ENCODE measurements at regions not wholly inside any gene's neighbourhood (a gene's known extent, or its start where the extent isn't known, plus 50 kb on each side); places are given as distances from the start of the nearest gene placed in this dataset.
"Not testable (repeated sequence)": the region's sequence is repeated elsewhere in the genome, so short reads cannot be mapped to it uniquely, and the experiment has no call there.

DNA sequence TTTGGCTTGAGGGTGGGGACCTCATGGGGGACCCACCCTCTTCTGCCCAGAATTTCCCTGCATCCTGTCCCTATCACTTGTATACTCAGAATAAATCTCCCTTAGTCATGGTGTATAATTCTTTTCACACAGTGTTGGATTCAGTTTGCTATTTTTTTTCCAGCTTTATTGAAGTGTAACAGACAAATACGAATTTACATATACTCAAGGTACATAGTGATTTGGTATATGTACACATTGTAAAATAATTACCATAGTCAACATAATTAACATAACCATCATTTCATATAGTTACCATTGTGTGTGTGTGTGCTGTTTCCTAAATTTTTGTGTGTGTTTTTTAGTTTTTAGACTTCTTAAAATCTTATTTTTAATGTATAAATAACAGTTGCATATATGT lies 269.9 kb downstream of the CNTNAP3 start:
- not testable (repeated sequence) for H3K36me3 ChIP-seq (ENCODE audit: control insufficient read depth, insufficient read depth, low read length); H4K20me1 ChIP-seq (ENCODE audit: control insufficient read depth, extremely low read depth, insufficient read depth, low read length); H3K9ac ChIP-seq (ENCODE audit: insufficient read depth, low read length); H3K27me3 ChIP-seq (ENCODE audit: control insufficient read depth, insufficient read depth, low read length); H3K4me2 ChIP-seq (ENCODE audit: extremely low read depth, insufficient read depth, low read length); DNase-seq (ENCODE audit: low read depth in 2 of 2); H2AFZ ChIP-seq (ENCODE audit: low read length); H3K4me3 ChIP-seq (replicated peaks in 1 of 4; ENCODE audit: control extremely low read depth in 1 of 4, insufficient read depth in 1 of 4, low read depth in 3 of 4, low read length in 4 of 4); H3K9me3 ChIP-seq (ENCODE audit: control insufficient read depth, insufficient read depth, low read depth, low read length); H3K27ac ChIP-seq (ENCODE audit: insufficient read depth, low read length); H3K79me2 ChIP-seq (ENCODE audit: control insufficient read depth, insufficient read depth, low read length); H3K4me1 ChIP-seq (ENCODE audit: control insufficient read depth, extremely low read depth, insufficient read depth, low read length)

DNA sequence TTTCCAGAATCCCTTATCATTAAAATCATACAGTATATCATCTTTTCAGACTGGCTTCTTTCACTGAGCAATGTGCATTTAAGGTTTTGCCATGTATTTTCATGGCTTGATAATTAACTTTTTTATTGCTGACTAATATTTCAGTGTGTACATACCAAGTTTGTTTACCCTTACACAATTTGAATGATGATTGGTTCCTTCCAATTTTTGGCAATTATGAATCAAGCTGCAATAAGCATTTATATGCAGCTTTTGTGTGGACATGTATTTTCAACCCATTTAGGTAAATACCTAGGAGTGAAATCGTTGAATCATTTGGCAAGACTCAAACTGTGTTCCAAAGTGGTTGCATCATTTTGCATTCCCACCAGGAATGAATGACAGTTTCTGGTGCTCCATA lies 272.8 kb downstream of the CNTNAP3 start:
- H3K4me1 ChIP-seq (ENCODE audit: control insufficient read depth, extremely low read depth, insufficient read depth, low read length); H3K36me3 ChIP-seq (ENCODE audit: control insufficient read depth, insufficient read depth, low read length); H3K4me3 ChIP-seq (replicated peaks in 1 of 4; ENCODE audit: control extremely low read depth in 1 of 4, insufficient read depth in 1 of 4, low read depth in 3 of 4, low read length in 4 of 4); H3K79me2 ChIP-seq (ENCODE audit: control insufficient read depth, insufficient read depth, low read length); H4K20me1 ChIP-seq (ENCODE audit: control insufficient read depth, extremely low read depth, insufficient read depth, low read length); DNase-seq (ENCODE audit: low read depth in 2 of 2); H3K9me3 ChIP-seq (ENCODE audit: control insufficient read depth, insufficient read depth, low read depth, low read length); H3K4me2 ChIP-seq (ENCODE audit: extremely low read depth, insufficient read depth, low read length); H2AFZ ChIP-seq (ENCODE audit: low read length); H3K9ac ChIP-seq (ENCODE audit: insufficient read depth, low read length); H3K27me3 ChIP-seq (ENCODE audit: control insufficient read depth, insufficient read depth, low read length); H3K27ac ChIP-seq (ENCODE audit: insufficient read depth, low read length): not testable (repeated sequence)

DNA sequence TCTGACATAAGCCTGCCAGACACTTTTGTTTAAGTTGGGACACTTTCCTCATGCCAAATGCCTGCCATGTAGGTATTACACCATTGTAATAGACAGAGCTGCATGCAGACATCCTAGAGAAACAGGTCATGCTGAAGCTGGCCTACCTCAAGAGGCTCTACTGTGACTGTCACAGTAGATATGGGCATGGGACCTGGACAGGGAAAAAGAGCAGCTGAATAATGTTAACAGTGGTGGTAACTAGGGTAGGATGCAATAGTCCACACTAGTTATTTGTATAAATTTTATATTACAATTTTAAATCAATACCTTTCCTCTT lies 273.2 kb downstream of the CNTNAP3 start:
- not testable (repeated sequence) for H3K27me3 ChIP-seq (ENCODE audit: control insufficient read depth, insufficient read depth, low read length); H3K4me1 ChIP-seq (ENCODE audit: control insufficient read depth, extremely low read depth, insufficient read depth, low read length); H3K9me3 ChIP-seq (ENCODE audit: control insufficient read depth, insufficient read depth, low read depth, low read length); H2AFZ ChIP-seq (ENCODE audit: low read length); H3K9ac ChIP-seq (ENCODE audit: insufficient read depth, low read length); H3K4me3 ChIP-seq (replicated peaks in 1 of 4; ENCODE audit: control extremely low read depth in 1 of 4, insufficient read depth in 1 of 4, low read depth in 3 of 4, low read length in 4 of 4); DNase-seq (ENCODE audit: low read depth in 2 of 2); H4K20me1 ChIP-seq (ENCODE audit: control insufficient read depth, extremely low read depth, insufficient read depth, low read length); H3K27ac ChIP-seq (ENCODE audit: insufficient read depth, low read length); H3K79me2 ChIP-seq (ENCODE audit: control insufficient read depth, insufficient read depth, low read length); H3K36me3 ChIP-seq (ENCODE audit: control insufficient read depth, insufficient read depth, low read length); H3K4me2 ChIP-seq (ENCODE audit: extremely low read depth, insufficient read depth, low read length)

DNA sequence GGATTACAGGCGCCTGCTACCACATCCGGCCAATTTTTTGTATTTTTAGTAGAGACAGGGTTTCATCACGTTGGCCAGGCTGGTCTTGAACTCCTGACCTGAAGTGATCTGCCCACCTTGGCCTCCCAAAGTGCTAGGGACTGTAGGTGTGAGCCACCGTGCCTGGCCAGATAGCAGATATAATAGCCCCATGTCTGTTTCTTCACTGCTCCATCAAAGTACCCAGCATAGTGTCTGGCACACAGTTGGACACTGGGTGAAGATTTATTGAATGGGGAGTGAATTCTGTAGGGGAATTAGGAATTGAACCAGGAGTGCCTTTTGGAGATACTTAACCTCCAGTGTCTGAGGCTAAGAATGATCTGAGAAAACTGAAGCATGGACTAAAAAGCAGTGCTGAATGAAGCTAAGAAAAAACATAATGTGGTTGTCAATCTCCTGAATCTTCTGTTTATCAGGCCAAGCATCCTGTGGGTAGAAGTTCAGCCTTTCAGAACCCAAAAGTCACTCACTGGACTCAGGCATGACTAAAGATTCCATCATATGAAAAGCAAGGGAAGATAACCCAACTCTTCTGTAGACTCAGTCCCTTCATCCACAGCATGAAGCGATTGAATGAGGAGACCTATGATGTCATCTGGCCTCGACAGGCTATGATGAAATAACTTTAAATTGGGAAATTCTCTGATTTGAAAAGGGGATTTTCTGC lies 273.7 kb downstream of the CNTNAP3 start:
- not testable (repeated sequence) for DNase-seq (ENCODE audit: low read depth in 2 of 2); H3K9me3 ChIP-seq (ENCODE audit: control insufficient read depth, insufficient read depth, low read depth, low read length); H3K27ac ChIP-seq (ENCODE audit: insufficient read depth, low read length); H3K27me3 ChIP-seq (ENCODE audit: control insufficient read depth, insufficient read depth, low read length); H3K36me3 ChIP-seq (ENCODE audit: control insufficient read depth, insufficient read depth, low read length); H3K4me3 ChIP-seq (replicated peaks in 1 of 4; ENCODE audit: control extremely low read depth in 1 of 4, insufficient read depth in 1 of 4, low read depth in 3 of 4, low read length in 4 of 4); H3K4me2 ChIP-seq (ENCODE audit: extremely low read depth, insufficient read depth, low read length); H4K20me1 ChIP-seq (ENCODE audit: control insufficient read depth, extremely low read depth, insufficient read depth, low read length); H3K4me1 ChIP-seq (ENCODE audit: control insufficient read depth, extremely low read depth, insufficient read depth, low read length); H3K79me2 ChIP-seq (ENCODE audit: control insufficient read depth, insufficient read depth, low read length); H2AFZ ChIP-seq (ENCODE audit: low read length); H3K9ac ChIP-seq (ENCODE audit: insufficient read depth, low read length)

DNA sequence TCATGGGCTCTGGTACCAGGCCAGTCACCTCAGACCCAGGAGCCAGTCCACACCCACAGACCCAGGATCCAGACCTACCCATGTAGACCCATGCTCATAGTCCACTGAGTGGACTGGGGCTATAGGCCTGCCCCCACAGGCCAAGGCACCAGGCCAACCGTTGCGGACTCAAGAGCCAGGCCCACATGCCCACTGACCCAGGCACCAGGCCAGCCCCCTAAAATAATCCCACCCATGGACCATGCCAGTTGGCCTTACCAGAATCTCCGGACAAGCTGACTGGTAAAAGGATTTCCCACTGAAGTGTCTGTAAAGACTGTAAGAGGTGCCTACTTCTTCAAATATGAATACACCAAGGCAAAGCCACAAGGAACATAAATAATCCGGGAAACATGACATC lies 278.2 kb downstream of the CNTNAP3 start:
- not testable (repeated sequence) for H2AFZ ChIP-seq (ENCODE audit: low read length); H3K27ac ChIP-seq (ENCODE audit: insufficient read depth, low read length); H3K27me3 ChIP-seq (ENCODE audit: control insufficient read depth, insufficient read depth, low read length); H3K4me1 ChIP-seq (ENCODE audit: control insufficient read depth, extremely low read depth, insufficient read depth, low read length); H3K79me2 ChIP-seq (ENCODE audit: control insufficient read depth, insufficient read depth, low read length); H3K9ac ChIP-seq (ENCODE audit: insufficient read depth, low read length); H3K9me3 ChIP-seq (ENCODE audit: control insufficient read depth, insufficient read depth, low read depth, low read length); DNase-seq (ENCODE audit: low read depth in 2 of 2); H3K4me3 ChIP-seq (replicated peaks in 1 of 4; ENCODE audit: control extremely low read depth in 1 of 4, insufficient read depth in 1 of 4, low read depth in 3 of 4, low read length in 4 of 4); H3K4me2 ChIP-seq (ENCODE audit: extremely low read depth, insufficient read depth, low read length); H3K36me3 ChIP-seq (ENCODE audit: control insufficient read depth, insufficient read depth, low read length); H4K20me1 ChIP-seq (ENCODE audit: control insufficient read depth, extremely low read depth, insufficient read depth, low read length)

DNA sequence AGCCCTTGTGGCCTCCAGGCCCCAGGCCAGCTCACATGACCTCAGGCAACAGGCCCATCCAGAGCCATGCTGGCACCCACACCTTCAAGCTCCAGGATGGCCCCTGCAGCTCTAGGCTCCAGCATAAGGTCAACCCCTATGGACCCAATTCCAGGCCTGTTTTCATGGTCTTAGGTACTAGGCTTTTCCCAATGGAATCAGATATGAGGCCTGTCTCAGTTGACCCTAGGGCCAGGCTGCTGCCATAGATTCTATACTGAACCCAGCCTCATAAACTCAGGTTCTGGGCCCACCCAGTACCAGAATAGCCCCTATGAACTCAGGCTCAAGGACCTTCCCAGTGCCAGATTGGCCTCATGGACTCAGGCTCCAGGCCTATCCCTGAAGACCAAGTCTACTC lies 278.6 kb downstream of the CNTNAP3 start:
- H2AFZ ChIP-seq (ENCODE audit: low read length); DNase-seq (ENCODE audit: low read depth in 2 of 2); H3K27me3 ChIP-seq (ENCODE audit: control insufficient read depth, insufficient read depth, low read length); H3K27ac ChIP-seq (ENCODE audit: insufficient read depth, low read length); H3K9ac ChIP-seq (ENCODE audit: insufficient read depth, low read length); H3K4me3 ChIP-seq (replicated peaks in 1 of 4; ENCODE audit: control extremely low read depth in 1 of 4, insufficient read depth in 1 of 4, low read depth in 3 of 4, low read length in 4 of 4); H4K20me1 ChIP-seq (ENCODE audit: control insufficient read depth, extremely low read depth, insufficient read depth, low read length); H3K79me2 ChIP-seq (ENCODE audit: control insufficient read depth, insufficient read depth, low read length); H3K4me1 ChIP-seq (ENCODE audit: control insufficient read depth, extremely low read depth, insufficient read depth, low read length); H3K4me2 ChIP-seq (ENCODE audit: extremely low read depth, insufficient read depth, low read length); H3K36me3 ChIP-seq (ENCODE audit: control insufficient read depth, insufficient read depth, low read length); H3K9me3 ChIP-seq (ENCODE audit: control insufficient read depth, insufficient read depth, low read depth, low read length): not testable (repeated sequence)

DNA sequence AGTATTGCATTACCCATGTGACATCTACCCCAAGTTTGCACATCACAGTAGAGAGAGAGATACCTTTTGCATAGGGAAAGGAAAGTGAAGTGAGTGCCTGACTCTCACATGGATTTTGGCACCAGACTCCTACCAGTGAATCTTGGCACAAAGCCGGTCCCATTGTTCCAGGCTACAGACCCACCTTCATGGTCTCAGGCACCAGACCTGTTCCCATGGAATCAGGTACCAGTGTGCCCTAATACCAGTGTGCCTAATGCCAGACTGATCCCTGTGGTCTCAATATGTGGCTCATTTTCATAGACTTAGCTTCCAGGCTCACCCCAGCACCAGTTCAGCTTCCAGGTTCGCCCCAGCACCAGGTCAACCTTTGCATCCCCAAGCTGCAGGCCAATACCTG lies 279.1 kb downstream of the CNTNAP3 start:
- not testable (repeated sequence) for H3K27ac ChIP-seq (ENCODE audit: insufficient read depth, low read length); H2AFZ ChIP-seq (ENCODE audit: low read length); H3K27me3 ChIP-seq (ENCODE audit: control insufficient read depth, insufficient read depth, low read length); DNase-seq (ENCODE audit: low read depth in 2 of 2); H3K4me1 ChIP-seq (ENCODE audit: control insufficient read depth, extremely low read depth, insufficient read depth, low read length); H3K36me3 ChIP-seq (ENCODE audit: control insufficient read depth, insufficient read depth, low read length); H3K9ac ChIP-seq (ENCODE audit: insufficient read depth, low read length); H4K20me1 ChIP-seq (ENCODE audit: control insufficient read depth, extremely low read depth, insufficient read depth, low read length); H3K79me2 ChIP-seq (ENCODE audit: control insufficient read depth, insufficient read depth, low read length); H3K9me3 ChIP-seq (ENCODE audit: control insufficient read depth, insufficient read depth, low read depth, low read length); H3K4me3 ChIP-seq (replicated peaks in 1 of 4; ENCODE audit: control extremely low read depth in 1 of 4, insufficient read depth in 1 of 4, low read depth in 3 of 4, low read length in 4 of 4); H3K4me2 ChIP-seq (ENCODE audit: extremely low read depth, insufficient read depth, low read length)
